ENCODE measurements at regions not wholly inside any gene's neighbourhood (a gene's known extent, or its start where the extent isn't known, plus 50 kb on each side); places are given as distances from the start of the nearest gene placed in this dataset.

DNA sequence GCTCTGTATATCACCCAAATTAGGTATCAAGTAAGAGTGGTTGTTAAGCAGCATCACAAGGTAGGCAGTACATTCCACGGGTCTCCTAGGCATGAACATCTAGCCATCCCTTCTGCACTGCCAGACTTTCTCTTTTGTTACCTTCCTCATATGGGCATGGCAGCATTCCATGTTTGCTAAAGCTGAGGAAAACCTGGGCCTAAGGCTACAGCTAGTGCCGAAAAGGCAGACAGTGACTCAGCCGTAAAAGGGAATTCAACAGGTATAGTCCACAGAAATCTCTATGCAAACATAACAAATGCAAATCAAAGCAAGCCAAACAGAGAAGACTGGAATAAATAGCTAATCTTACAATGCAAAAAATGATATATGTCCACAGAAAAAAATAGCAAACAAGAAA lies 645.4 kb downstream of the ZBBX start:
- no peak for TF ChIP-seq MYC (IDR thresholded peaks at IDR 0.05; ENCODE audit: borderline replicate concordance, low read length)
- TF ChIP-seq, protein P1, sequence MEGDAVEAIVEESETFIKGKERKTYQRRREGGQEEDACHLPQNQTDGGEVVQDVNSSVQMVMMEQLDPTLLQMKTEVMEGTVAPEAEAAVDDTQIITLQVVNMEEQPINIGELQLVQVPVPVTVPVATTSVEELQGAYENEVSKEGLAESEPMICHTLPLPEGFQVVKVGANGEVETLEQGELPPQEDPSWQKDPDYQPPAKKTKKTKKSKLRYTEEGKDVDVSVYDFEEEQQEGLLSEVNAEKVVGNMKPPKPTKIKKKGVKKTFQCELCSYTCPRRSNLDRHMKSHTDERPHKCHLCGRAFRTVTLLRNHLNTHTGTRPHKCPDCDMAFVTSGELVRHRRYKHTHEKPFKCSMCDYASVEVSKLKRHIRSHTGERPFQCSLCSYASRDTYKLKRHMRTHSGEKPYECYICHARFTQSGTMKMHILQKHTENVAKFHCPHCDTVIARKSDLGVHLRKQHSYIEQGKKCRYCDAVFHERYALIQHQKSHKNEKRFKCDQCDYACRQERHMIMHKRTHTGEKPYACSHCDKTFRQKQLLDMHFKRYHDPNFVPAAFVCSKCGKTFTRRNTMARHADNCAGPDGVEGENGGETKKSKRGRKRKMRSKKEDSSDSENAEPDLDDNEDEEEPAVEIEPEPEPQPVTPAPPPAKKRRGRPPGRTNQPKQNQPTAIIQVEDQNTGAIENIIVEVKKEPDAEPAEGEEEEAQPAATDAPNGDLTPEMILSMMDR (IDR thresholded peaks at IDR 0.05): no peak
- no peak for TF ChIP-seq POLR2A (IDR thresholded peaks at IDR 0.05; ENCODE audit: low read length)
- TF ChIP-seq, protein P2, sequence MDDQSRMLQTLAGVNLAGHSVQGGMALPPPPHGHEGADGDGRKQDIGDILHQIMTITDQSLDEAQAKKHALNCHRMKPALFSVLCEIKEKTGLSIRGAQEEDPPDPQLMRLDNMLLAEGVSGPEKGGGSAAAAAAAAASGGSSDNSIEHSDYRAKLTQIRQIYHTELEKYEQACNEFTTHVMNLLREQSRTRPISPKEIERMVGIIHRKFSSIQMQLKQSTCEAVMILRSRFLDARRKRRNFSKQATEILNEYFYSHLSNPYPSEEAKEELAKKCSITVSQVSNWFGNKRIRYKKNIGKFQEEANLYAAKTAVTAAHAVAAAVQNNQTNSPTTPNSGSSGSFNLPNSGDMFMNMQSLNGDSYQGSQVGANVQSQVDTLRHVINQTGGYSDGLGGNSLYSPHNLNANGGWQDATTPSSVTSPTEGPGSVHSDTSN (IDR thresholded peaks at IDR 0.05): no peak
- TF ChIP-seq, protein P3, sequence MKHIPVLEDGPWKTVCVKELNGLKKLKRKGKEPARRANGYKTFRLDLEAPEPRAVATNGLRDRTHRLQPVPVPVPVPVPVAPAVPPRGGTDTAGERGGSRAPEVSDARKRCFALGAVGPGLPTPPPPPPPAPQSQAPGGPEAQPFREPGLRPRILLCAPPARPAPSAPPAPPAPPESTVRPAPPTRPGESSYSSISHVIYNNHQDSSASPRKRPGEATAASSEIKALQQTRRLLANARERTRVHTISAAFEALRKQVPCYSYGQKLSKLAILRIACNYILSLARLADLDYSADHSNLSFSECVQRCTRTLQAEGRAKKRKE (CRISPR knock-in tag; IDR thresholded peaks at IDR 0.05; ENCODE audit: low read depth): no peak
